Neuronal stem cell (in vitro differentiated cells): ENCODE measurements at regions not wholly inside any gene's neighbourhood (a gene's known extent, or its start where the extent isn't known, plus 50 kb on each side); places are given as distances from the start of the nearest gene placed in this dataset.

Experiments used
- DNase-seq: peaks from one replicate; pipeline ENCODE4 v3.0.0-alpha.2; 2013; ENCODE audit warnings: low spot score
- H2AFZ ChIP-seq: one replicate; pipeline ENCODE4 v1.6.1; 2013; ENCODE audit warnings: mild to moderate bottlenecking, low read length, inconsistent platforms
- H2AK5ac ChIP-seq: 2 replicates; pipeline ENCODE4 v1.6.1; 2013; ENCODE audit warnings: low read depth, mild to moderate bottlenecking, inconsistent platforms, low read length, moderate library complexity, mixed read lengths
- H2BK120ac ChIP-seq: 2 replicates; pipeline ENCODE4 v1.6.1; 2013; ENCODE audit warnings: low read depth, mild to moderate bottlenecking, inconsistent platforms, low read length, moderate library complexity, mixed read lengths
- H2BK12ac ChIP-seq: one replicate; pipeline ENCODE4 v1.6.1; 2013; ENCODE audit warnings: low read length, inconsistent platforms
- H2BK15ac ChIP-seq: 2 replicates; pipeline ENCODE4 v1.6.1; 2013; ENCODE audit warnings: mild to moderate bottlenecking, low read length, inconsistent platforms, mixed read lengths
- H2BK5ac ChIP-seq: one replicate; pipeline ENCODE4 v1.6.1; 2013; ENCODE audit warnings: inconsistent platforms, mild to moderate bottlenecking, low read length, moderate library complexity
- H3K14ac ChIP-seq: one replicate; pipeline ENCODE4 v1.6.1; 2013; ENCODE audit warnings: low read length, inconsistent platforms
- H3K18ac ChIP-seq: 2 replicates; pipeline ENCODE4 v1.6.1; 2013; ENCODE audit warnings: low read length, inconsistent platforms
- H3K23ac ChIP-seq: 2 replicates; pipeline ENCODE4 v1.6.1; 2013; ENCODE audit warnings: low read depth, mild to moderate bottlenecking, mixed read lengths, low read length, inconsistent platforms; ENCODE audit not compliant: poor library complexity
- H3K27ac ChIP-seq: replicated peaks from 3 replicates; pipeline ENCODE4 v1.5.1; 2013; ENCODE audit warnings: low read length, inconsistent platforms
- H3K27me3 ChIP-seq, 3 experiments: 2 replicates each; pipeline ENCODE4 v1.6.1; 2013; ENCODE audit warnings: low read length in 3 of 3, mild to moderate bottlenecking in 2 of 3, inconsistent platforms in 1 of 3, low read depth in 1 of 3, mixed read lengths in 1 of 3, moderate library complexity in 1 of 3; ENCODE audit not compliant: control insufficient read depth in 3 of 3, insufficient read depth in 3 of 3
- H3K36me3 ChIP-seq, 2 donors: replicated peaks in 1 of 2; 2 replicates each; pipeline ENCODE4 v1.6.1; 2013; ENCODE audit warnings: low read length in 2 of 2; ENCODE audit not compliant: control insufficient read depth in 2 of 2, insufficient read depth in 2 of 2
- H3K4ac ChIP-seq: 2 replicates; pipeline ENCODE4 v1.6.1; 2013; ENCODE audit warnings: inconsistent platforms, mild to moderate bottlenecking, low read length, moderate library complexity
- H3K4me1 ChIP-seq, 2 donors: 1 replicate in 1 of 2; 2 replicates in 1 of 2; pipeline ENCODE4 v1.6.1; 2013; ENCODE audit warnings: low read length in 2 of 2, low read depth in 1 of 2; ENCODE audit not compliant: control insufficient read depth in 2 of 2, insufficient read depth in 1 of 2
- H3K4me2 ChIP-seq: one replicate; pipeline ENCODE4 v1.6.1; 2013; ENCODE audit warnings: mild to moderate bottlenecking, low read length, inconsistent platforms; ENCODE audit not compliant: insufficient read depth, poor library complexity, severe bottlenecking
- H3K4me3 ChIP-seq, 2 donors: 2 replicates each; pipeline ENCODE4 v1.5.1; 2013; ENCODE audit warnings: low read length in 2 of 2, mild to moderate bottlenecking in 2 of 2, inconsistent platforms in 1 of 2, moderate library complexity in 1 of 2
- H3K79me1 ChIP-seq: one replicate; pipeline ENCODE4 v1.6.1; 2013; ENCODE audit warnings: low read depth, mild to moderate bottlenecking, inconsistent platforms, low read length, moderate library complexity
- H3K9ac ChIP-seq: one replicate; pipeline ENCODE4 v1.6.1; 2013; ENCODE audit warnings: mild to moderate bottlenecking, low read depth, low read length, inconsistent platforms; ENCODE audit not compliant: poor library complexity
- H3K9me3 ChIP-seq, 2 donors: replicated peaks in 1 of 2; 2 replicates each; pipeline versions ENCODE3 to v1.6.1; 2013; ENCODE audit warnings: low read length in 2 of 2, mild to moderate bottlenecking in 2 of 2, inconsistent platforms in 1 of 2, low read depth in 1 of 2, mixed read lengths in 1 of 2, moderate library complexity in 1 of 2; ENCODE audit not compliant: control insufficient read depth in 2 of 2, insufficient read depth in 1 of 2
- H4K8ac ChIP-seq: one replicate; pipeline ENCODE4 v1.6.1; 2013; ENCODE audit warnings: low read depth, mild to moderate bottlenecking, inconsistent platforms, low read length, moderate library complexity
- H4K91ac ChIP-seq: one replicate; pipeline ENCODE4 v1.6.1; 2013; ENCODE audit warnings: low read length, low read depth, mild to moderate bottlenecking, inconsistent platforms; ENCODE audit not compliant: poor library complexity
- WGBS, 2 donors: extraction: QIAGEN DNeasy Blood & Tissue Kit; methylation state at CpG; one replicate each; pipeline ENCODE4 v1.1.7; 2013; ENCODE audit warnings: missing lambda C conversion rate in 2 of 2, mixed read lengths in 1 of 2; ENCODE audit not compliant: insufficient read length in 2 of 2, insufficient replicate concordance in 1 of 2; ENCODE audit errors: extremely low coverage in 2 of 2; 5-methylcytosine and 5-hydroxymethylcytosine counted together

GRCh38 chr5:121378559-121379359 lies 472.9 kb upstream of the FTMT start:
- H2BK120ac ChIP-seq: no peak overlapping the region
- H3K9me3 ChIP-seq: no peaks in the 10 kb centered on the region
- no peak overlapping the region for H3K18ac ChIP-seq
- no peak for DNase-seq
- H4K8ac ChIP-seq: no peak overlapping the region
- no peak overlapping the region for H2BK12ac ChIP-seq
- H2AK5ac ChIP-seq: no peak overlapping the region
- no CpG with 5 or more reads among the region's 3 CpGs for WGBS, 2 donors
- H3K27me3 ChIP-seq: no peaks in the 10 kb centered on the region
- no peaks in the 10 kb centered on the region for H3K36me3 ChIP-seq
- H2BK5ac ChIP-seq: no peak overlapping the region
- H3K9ac ChIP-seq: no peak overlapping the region
- no peaks in the 10 kb centered on the region for H3K4me1 ChIP-seq
- no peak overlapping the region for H3K4me3 ChIP-seq
- H4K91ac ChIP-seq: no peak overlapping the region
- no peak overlapping the region for H2BK15ac ChIP-seq
- no peak overlapping the region for H3K4ac ChIP-seq
- H3K14ac ChIP-seq: no peak overlapping the region
- H2AFZ ChIP-seq: no peak overlapping the region
- no peak overlapping the region for H3K23ac ChIP-seq
- no peak overlapping the region for H3K27ac ChIP-seq
- no peak overlapping the region for H3K4me2 ChIP-seq
- no peaks in the 10 kb centered on the region for H3K79me1 ChIP-seq

GRCh38 chr5:121380066-121380465 lies 471.6 kb upstream of the FTMT start:
- Histone ChIP-seq H3K36me3 (no peaks in the 10 kb centered on the region), H4K8ac (no peak overlapping the region), H3K4me3 (no peak overlapping the region), H3K9me3 (no peaks in the 10 kb centered on the region), H3K9ac (no peak overlapping the region), H2AK5ac (no peak overlapping the region), H2AFZ (no peak overlapping the region), H3K4me2 (no peak overlapping the region), H3K4ac (no peak overlapping the region), H3K27ac (no peak overlapping the region), H2BK120ac (no peak overlapping the region), H3K18ac (no peak overlapping the region), H3K79me1 (no peaks in the 10 kb centered on the region), H3K14ac (no peak overlapping the region), H2BK5ac (no peak overlapping the region), H2BK12ac (no peak overlapping the region), H2BK15ac (no peak overlapping the region), H3K23ac (no peak overlapping the region), H3K4me1 (no peaks in the 10 kb centered on the region), H3K27me3 (no peaks in the 10 kb centered on the region), H4K91ac (no peak overlapping the region)
- whole genome bisulfite sequencing, 2 donors: no CpG with 5 or more reads among the region's 2 CpGs
- no peak for DNase-seq

GRCh38 chr5:121384359-121384758 lies 467.3 kb upstream of the FTMT start:
- Histone ChIP-seq H3K27ac (no peak overlapping the region), H2BK12ac (no peak overlapping the region), H3K36me3 (no peaks in the 10 kb centered on the region), H2BK5ac (no peak overlapping the region), H3K79me1 (no peaks in the 10 kb centered on the region), H3K4me3 (no peak overlapping the region), H3K9ac (no peak overlapping the region), H3K27me3 (no peaks in the 10 kb centered on the region), H4K91ac (no peak overlapping the region), H2AK5ac (no peak overlapping the region), H3K14ac (no peak overlapping the region), H2BK15ac (no peak overlapping the region), H2BK120ac (no peak overlapping the region), H2AFZ (no peak overlapping the region), H3K4me2 (no peak overlapping the region), H3K4me1 (no peaks in the 10 kb centered on the region), H3K9me3 (no peaks in the 10 kb centered on the region), H3K4ac (no peak overlapping the region), H4K8ac (no peak overlapping the region), H3K23ac (no peak overlapping the region), H3K18ac (no peak overlapping the region)
- DNase-seq: no peak
- no CpG with 5 or more reads among the region's 5 CpGs for WGBS, 2 donors

- Histone ChIP-seq H2AK5ac (no peak overlapping the region), H3K23ac (no peak overlapping the region), H3K4me2 (no peak overlapping the region), H2AFZ (no peak overlapping the region), H2BK15ac (no peak overlapping the region), H2BK120ac (no peak overlapping the region), H2BK12ac (no peak overlapping the region), H3K27ac (no peak overlapping the region), H2BK5ac (no peak overlapping the region), H3K79me1 (no peaks in the 10 kb centered on the region), H4K91ac (no peak overlapping the region), H4K8ac (no peak overlapping the region), H3K14ac (no peak overlapping the region), H3K36me3 (no peaks in the 10 kb centered on the region), H3K4me3 (no peak overlapping the region), H3K18ac (no peak overlapping the region), H3K27me3 (no peaks in the 10 kb centered on the region), H3K9ac (no peak overlapping the region), H3K4me1 (no peaks in the 10 kb centered on the region), H3K4ac (no peak overlapping the region), H3K9me3 (no peaks in the 10 kb centered on the region)
- DNase-seq: no peak
- WGBS, 2 donors: no CpG with 5 or more reads among the region's 2 CpGs
These were observed 465.3 kb upstream of the FTMT start for GRCh38 chr5:121386334-121386733.
